Subcutaneous abdominal adipose tissue (tissue), 5 donors: ENCODE measurements at regions not wholly inside any gene's neighbourhood (a gene's known extent, or its start where the extent isn't known, plus 50 kb on each side); places are given as distances from the start of the nearest gene placed in this dataset.

Experiments used
- H3K27ac ChIP-seq: one replicate; pipeline ENCODE4 v1.7.0; 2013; ENCODE audit warnings: low read depth, mild to moderate bottlenecking, inconsistent platforms, low read length, moderate library complexity
- H3K27me3 ChIP-seq, 5 donors: one replicate each; pipeline ENCODE4 v1.7.0; 2013; ENCODE audit warnings: low read length in 5 of 5, inconsistent platforms in 1 of 5; ENCODE audit not compliant: control insufficient read depth in 5 of 5, insufficient read depth in 4 of 5
- H3K36me3 ChIP-seq, 5 donors: one replicate each; pipeline ENCODE4 v1.7.0; 2013; ENCODE audit warnings: low read length in 5 of 5; ENCODE audit not compliant: control insufficient read depth in 5 of 5, insufficient read depth in 5 of 5
- H3K4me1 ChIP-seq, 5 donors: one replicate each; pipeline ENCODE4 v1.7.0; 2013; ENCODE audit warnings: low read length in 5 of 5, mild to moderate bottlenecking in 3 of 5, moderate library complexity in 1 of 5; ENCODE audit not compliant: control insufficient read depth in 5 of 5, insufficient read depth in 5 of 5
- H3K4me3 ChIP-seq, 5 donors: one replicate each; pipeline ENCODE4 v1.7.0; 2013; ENCODE audit warnings: low read length in 5 of 5, low read depth in 1 of 5
- H3K9ac ChIP-seq, 5 donors: one replicate each; pipeline ENCODE4 v1.7.0; 2013; ENCODE audit warnings: low read length in 5 of 5, mild to moderate bottlenecking in 4 of 5, moderate library complexity in 3 of 5
- H3K9me3 ChIP-seq, 5 donors: one replicate each; pipeline ENCODE4 v1.7.0; 2013; ENCODE audit warnings: low read length in 5 of 5; ENCODE audit not compliant: control insufficient read depth in 5 of 5
- donor health status: healthy.
- donor health status: healthy.
- donor health status: healthy.
- donor health status: healthy.
- donor health status: healthy.

DNA sequence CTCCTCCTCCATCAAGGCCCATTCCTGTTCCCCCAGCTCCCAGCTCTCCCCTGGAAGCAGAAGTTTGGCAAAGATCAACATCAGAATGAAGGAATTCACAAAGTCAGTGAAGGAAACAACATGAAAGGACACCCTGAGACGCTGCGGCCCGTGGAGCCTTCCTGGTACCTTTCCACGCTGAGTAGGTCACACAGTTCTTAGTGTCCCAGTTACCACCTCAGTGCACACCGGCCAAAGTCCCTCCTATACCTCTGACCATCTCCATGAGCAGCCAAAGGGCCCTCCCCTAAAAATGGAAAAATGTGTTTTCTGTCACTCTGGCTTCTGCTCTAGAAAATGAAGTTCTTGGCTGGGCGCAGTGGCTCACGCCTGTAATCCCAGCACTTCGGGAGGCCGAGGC is 191.6 kb upstream of the AGAP1 start:
- Histone ChIP-seq H3K9ac (no peak overlapping the region), H3K4me1 (no peaks in the 10 kb centered on the region), H3K27ac (no peak overlapping the region), H3K4me3 (no peak overlapping the region), H3K27me3 (peaks cover 0 to 16% (median 5%) of the 10 kb centered on the region in 5 donors), H3K9me3 (peaks cover 0 to 2% (median 0%) of the 10 kb centered on the region in 5 donors), H3K36me3 (no peaks in the 10 kb centered on the region)

DNA sequence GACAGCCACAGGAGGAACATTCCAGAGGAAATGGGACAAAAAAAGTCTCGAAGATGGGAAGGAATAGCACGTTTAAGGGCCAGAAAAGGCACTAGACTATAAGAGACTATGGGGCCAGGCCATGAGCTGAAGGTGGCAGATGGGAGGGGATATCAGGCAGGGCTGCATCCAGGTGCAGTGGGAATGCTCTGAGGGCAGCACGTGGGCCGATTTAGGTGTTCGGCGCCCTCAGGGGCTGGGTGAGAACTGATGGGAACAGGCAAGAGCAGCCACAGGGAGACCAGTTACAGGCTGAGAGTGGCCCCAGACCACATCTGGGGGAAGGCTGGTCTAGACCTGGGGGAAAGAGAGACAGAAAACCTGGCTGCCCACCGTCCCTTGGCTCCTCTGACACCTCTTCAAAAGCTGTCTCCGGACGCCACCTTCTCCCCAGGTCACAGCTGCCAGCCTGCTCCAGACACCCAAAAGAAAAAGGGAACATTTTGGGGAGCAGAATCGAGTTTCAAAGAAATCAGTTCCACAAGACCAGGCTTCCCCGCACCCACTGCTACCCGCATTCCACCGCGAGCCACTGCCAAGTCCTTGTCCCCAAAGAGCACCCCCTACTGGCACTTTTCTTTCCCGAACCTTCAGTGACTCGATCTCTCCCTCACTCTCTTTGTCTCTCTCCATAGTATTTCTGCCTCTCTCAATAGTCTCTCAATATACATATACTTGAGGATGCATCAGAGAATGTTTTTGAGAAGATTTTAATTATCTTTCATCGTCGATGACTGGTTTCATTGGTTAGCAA is 190.1 kb upstream of the AGAP1 start:
- no peaks in the 10 kb centered on the region for H3K36me3 ChIP-seq
- H3K4me1 ChIP-seq: no peaks in the 10 kb centered on the region
- no peak overlapping the region for H3K4me3 ChIP-seq
- no peak overlapping the region for H3K27ac ChIP-seq
- peaks cover 0 to 13% (median 4%) of the 10 kb centered on the region in 5 donors for H3K27me3 ChIP-seq
- no peak overlapping the region for H3K9ac ChIP-seq
- no peaks in the 10 kb centered on the region for H3K9me3 ChIP-seq

DNA sequence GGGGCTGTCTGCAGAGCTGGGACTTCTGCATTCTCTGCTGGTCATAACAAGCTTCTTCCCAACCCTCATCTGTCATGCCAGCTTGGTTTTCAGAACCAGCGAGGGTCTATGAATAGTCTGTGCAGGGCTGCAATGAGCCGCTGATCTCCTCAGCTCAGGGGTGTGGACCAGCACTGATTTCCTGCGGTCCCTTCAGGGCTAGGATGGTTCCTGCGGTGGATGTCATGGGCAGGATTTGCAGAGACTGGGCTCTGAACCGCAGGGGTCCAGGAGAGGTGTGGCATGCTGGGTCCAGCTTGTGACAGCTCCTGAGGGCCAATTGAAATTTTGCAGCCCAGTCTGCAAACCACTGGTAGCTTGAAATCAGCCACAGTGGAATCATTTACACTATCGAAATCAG is 188.2 kb upstream of the AGAP1 start:
- no peaks in the 10 kb centered on the region for H3K36me3 ChIP-seq
- peaks cover 0 to under 1% (median 0%) of the 10 kb centered on the region in 5 donors for H3K9me3 ChIP-seq
- H3K4me3 ChIP-seq: no peak overlapping the region
- H3K27ac ChIP-seq: no peak overlapping the region
- peaks cover 0 to 11% (median 4%) of the 10 kb centered on the region in 5 donors for H3K27me3 ChIP-seq
- no peak overlapping the region for H3K9ac ChIP-seq
- no peaks in the 10 kb centered on the region for H3K4me1 ChIP-seq

DNA sequence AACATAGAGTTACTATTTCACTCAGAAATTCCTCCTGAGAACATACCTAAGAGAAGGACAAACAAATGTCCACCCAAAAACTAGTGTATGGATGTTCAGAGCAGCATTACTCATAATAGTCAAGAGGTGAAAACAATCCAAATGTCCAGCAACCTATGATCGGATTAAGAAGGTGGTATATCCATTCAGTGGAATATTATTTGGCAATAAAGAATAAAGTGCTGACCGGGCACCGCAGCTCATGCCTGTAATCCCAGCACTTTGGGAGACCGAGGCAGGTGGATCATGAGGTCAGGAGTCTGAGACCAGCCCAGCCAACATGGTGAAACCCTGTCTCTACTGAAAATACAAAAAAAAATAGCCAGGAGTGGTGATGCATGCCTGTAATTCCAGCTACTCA is 182.8 kb upstream of the AGAP1 start:
- Histone ChIP-seq H3K27ac (no peak overlapping the region), H3K27me3 (no peaks in the 10 kb centered on the region), H3K36me3 (no peaks in the 10 kb centered on the region), H3K4me1 (no peaks in the 10 kb centered on the region), H3K4me3 (no peak overlapping the region), H3K9me3 (peaks cover 0 to 6% (median 0%) of the 10 kb centered on the region in 5 donors), H3K9ac (no peak overlapping the region)

DNA sequence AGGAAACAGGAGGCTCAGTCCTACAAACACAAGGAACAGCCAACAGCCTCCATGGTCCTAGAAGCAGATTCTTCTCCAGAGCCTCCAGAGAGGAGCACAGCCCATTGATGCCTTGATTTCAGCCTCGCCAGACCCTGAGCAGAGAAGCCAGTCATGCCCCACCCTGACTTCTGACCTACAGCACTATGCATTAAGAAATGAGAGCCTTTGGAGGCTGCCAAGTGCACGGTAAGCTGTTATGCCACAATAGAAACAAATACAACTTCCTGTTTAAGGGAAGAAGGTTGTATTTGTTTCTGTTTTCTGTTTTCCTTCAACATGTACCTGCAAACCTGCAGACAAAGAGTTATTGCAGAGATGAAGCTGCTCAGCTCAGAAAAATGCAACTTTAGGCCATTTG is 181.3 kb upstream of the AGAP1 start:
- Histone ChIP-seq H3K4me3 (no peak overlapping the region), H3K9ac (no peak overlapping the region), H3K9me3 (peaks cover 0 to 6% (median 0%) of the 10 kb centered on the region in 5 donors)

DNA sequence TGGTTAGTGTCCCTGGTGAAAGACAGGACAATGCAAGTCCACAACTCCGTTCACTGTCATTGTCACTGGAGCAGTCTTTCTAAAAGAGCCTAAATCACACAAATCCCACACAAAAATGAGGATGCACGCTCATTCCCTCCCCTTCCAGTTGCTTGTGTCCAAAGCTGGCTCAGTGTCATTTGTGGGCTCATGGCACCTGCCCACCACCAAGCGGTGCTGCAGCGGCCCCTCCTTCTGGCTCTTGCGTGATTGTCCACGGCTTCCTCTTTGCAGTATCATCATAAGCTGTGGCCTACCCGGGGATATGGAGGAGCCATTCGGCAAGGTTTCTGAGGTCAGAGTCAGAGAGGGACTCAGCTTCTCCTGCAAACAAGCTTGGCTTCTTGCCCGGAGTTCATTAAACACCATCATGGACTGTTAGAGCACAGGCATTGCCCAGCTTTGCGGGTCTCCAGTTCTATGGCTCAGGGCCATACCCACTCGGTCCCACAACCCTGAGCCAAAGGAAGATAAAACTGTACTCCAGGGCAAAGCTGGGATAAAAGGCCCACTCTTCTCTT is 179.4 kb upstream of the AGAP1 start:
- Histone ChIP-seq H3K27me3 (no peaks in the 10 kb centered on the region), H3K9ac (no peak overlapping the region), H3K4me3 (no peak overlapping the region), H3K36me3 (no peaks in the 10 kb centered on the region), H3K4me1 (no peaks in the 10 kb centered on the region), H3K27ac (no peak overlapping the region), H3K9me3 (peaks cover 0 to 6% (median 0%) of the 10 kb centered on the region in 5 donors)

More for the DNA sequence above, 181.3 kb upstream of the AGAP1 start:
- Histone ChIP-seq H3K4me1 (no peaks in the 10 kb centered on the region), H3K27me3 (no peaks in the 10 kb centered on the region), H3K27ac (no peak overlapping the region), H3K36me3 (no peaks in the 10 kb centered on the region)

DNA sequence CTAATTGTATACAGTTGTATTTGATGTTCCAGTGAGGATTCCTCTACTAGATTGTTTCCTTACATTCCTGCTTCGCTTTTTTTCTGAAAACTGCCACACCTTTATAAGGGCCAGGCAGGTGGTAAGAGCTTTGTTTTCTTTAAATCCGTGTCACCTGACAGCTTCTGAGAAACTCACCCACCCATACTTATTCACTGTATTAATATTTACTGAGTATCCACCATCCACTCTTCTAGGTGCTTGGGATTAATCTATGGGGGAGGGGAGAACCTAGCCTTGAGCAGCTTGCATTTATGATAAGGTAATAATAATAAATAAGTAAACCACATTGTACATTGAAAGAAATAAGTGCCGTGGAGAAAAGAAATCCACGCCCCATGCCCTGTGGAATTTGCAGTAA is 174.7 kb upstream of the AGAP1 start:
- Histone ChIP-seq H3K27ac (no peak overlapping the region), H3K27me3 (peaks cover 0 to 6% (median 5%) of the 10 kb centered on the region in 5 donors), H3K9me3 (no peaks in the 10 kb centered on the region), H3K9ac (no peak overlapping the region), H3K36me3 (no peaks in the 10 kb centered on the region), H3K4me3 (no peak overlapping the region), H3K4me1 (no peaks in the 10 kb centered on the region)

DNA sequence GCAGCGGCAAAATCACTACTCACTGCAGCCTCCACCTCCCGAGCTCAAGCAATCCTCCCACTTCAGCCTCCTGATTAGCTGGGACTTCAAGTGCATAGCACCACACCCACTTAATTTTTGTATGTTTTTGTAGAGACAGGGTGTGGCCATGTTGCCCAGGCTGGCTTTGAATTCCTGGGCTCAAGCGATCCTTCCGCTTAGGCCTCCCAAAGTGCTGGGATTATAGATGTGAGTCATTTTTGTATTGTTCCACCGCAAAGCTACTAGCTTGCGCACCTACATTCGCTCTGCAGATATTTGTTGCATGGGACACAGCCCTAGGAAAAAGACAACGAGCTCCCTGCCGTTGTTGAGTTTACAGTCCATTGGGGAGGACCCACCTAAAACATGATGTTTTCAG is 173.5 kb upstream of the AGAP1 start:
- Histone ChIP-seq H3K4me1 (no peaks in the 10 kb centered on the region), H3K9me3 (no peaks in the 10 kb centered on the region), H3K9ac (no peak overlapping the region), H3K4me3 (no peak overlapping the region), H3K27ac (no peak overlapping the region), H3K27me3 (peaks cover 0 to 13% (median 5%) of the 10 kb centered on the region in 5 donors), H3K36me3 (no peaks in the 10 kb centered on the region)

DNA sequence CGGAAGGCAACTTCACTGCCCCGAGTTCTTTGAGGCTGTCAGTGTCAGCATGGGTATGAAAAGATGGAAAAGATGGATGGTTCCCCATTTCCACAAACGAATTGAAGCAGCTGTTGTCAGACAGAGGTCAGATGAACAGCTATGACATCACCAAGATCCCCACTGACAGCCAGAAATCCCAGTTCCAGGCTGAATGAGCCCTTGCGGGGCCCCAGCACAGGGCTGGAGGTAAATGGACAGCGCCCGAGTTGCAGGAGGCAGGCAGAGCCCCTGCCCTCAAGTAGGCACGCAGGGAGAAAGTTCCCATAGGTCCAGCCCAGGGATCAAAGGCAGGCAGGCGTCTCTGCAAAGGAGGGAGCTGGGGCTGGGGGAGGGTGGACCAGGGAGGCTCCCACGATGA is 169.5 kb upstream of the AGAP1 start:
- no peaks in the 10 kb centered on the region for H3K36me3 ChIP-seq
- no peak overlapping the region for H3K9ac ChIP-seq
- H3K4me1 ChIP-seq: no peaks in the 10 kb centered on the region
- H3K9me3 ChIP-seq: no peaks in the 10 kb centered on the region
- no peak overlapping the region for H3K4me3 ChIP-seq
- peaks cover 0 to 13% (median 5%) of the 10 kb centered on the region in 5 donors for H3K27me3 ChIP-seq
- H3K27ac ChIP-seq: no peak overlapping the region

DNA sequence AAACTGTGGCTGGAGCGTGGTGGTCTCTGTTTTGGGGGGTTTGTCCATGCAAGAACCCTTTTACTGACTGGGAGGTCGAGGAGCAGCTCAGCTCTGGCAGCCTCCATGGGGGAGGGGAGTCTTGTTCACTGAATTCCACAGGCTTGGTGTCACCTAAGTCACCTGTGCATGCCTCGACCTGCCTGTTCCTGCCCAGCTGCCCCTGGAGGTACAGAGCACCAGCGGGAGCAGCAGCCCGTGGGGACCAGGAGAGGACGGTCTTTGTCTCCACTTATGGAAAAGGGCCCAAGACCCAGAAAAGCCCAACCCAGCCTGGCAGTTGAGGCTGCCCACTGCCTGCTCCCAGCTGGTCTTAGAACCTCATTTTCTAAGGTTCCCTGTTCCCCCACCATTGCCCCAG is 168.7 kb upstream of the AGAP1 start:
- Histone ChIP-seq H3K27me3 (peaks cover 0 to 13% (median 5%) of the 10 kb centered on the region in 5 donors), H3K9ac (no peak overlapping the region), H3K27ac (no peak overlapping the region), H3K4me1 (no peaks in the 10 kb centered on the region), H3K9me3 (no peaks in the 10 kb centered on the region), H3K36me3 (no peaks in the 10 kb centered on the region), H3K4me3 (no peak overlapping the region)
